SH-SY5Y (cell line): ENCODE measurements at regions not wholly inside any gene's neighbourhood (a gene's known extent, or its start where the extent isn't known, plus 50 kb on each side); places are given as distances from the start of the nearest gene placed in this dataset.

Experiments
- GATA2 ChIP-seq: IDR thresholded peaks from 2 replicates; pipeline ENCODE4 v1.6.1; 2011; ENCODE audit warnings: mild to moderate bottlenecking, low read depth, low read length
- GATA3 ChIP-seq: IDR thresholded peaks from 2 replicates; pipeline ENCODE4 v1.6.1; 2011; ENCODE audit warnings: low read depth, mild to moderate bottlenecking, low read length, moderate library complexity

GRCh38 chr14:89587136-89587420 is 170.0 kb upstream of the FOXN3 start:
- TF ChIP-seq GATA3 (no peak), GATA2 (no peak)
